Adrenal gland (tissue), 5 donors: ENCODE measurements at regions not wholly inside any gene's neighbourhood (a gene's known extent, or its start where the extent isn't known, plus 50 kb on each side); places are given as distances from the start of the nearest gene placed in this dataset.

Experiments
- POLR2A ChIP-seq, 2 donors: fragments of 450-650 bp; IDR thresholded peaks; one replicate each; pipeline ENCODE4 v1.6.1; 2017; ENCODE audit warnings: antibody characterized with exemption in 2 of 2, mild to moderate bottlenecking in 2 of 2, moderate library complexity in 1 of 2
- TF ChIP-seq, protein P1 (sequence below), 6 experiments: fragments of 450-650 bp in 4 of 6; fragments of 200-600 bp in 2 of 6; sonication (generic) in 1 of 6; IDR thresholded peaks; 1 replicate in 5 of 6; 2 replicates in 1 of 6; pipeline versions ENCODE4 v1.5.1 to v1.8.0; 2016 to 2021; ENCODE audit warnings: antibody characterized with exemption in 6 of 6, mild to moderate bottlenecking in 2 of 6, moderate library complexity in 1 of 6
- donor health status: DM: no; HTN: no; CAD: no.

- TF ChIP-seq, protein P1, sequence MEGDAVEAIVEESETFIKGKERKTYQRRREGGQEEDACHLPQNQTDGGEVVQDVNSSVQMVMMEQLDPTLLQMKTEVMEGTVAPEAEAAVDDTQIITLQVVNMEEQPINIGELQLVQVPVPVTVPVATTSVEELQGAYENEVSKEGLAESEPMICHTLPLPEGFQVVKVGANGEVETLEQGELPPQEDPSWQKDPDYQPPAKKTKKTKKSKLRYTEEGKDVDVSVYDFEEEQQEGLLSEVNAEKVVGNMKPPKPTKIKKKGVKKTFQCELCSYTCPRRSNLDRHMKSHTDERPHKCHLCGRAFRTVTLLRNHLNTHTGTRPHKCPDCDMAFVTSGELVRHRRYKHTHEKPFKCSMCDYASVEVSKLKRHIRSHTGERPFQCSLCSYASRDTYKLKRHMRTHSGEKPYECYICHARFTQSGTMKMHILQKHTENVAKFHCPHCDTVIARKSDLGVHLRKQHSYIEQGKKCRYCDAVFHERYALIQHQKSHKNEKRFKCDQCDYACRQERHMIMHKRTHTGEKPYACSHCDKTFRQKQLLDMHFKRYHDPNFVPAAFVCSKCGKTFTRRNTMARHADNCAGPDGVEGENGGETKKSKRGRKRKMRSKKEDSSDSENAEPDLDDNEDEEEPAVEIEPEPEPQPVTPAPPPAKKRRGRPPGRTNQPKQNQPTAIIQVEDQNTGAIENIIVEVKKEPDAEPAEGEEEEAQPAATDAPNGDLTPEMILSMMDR (IDR thresholded peaks at IDR 0.05), result no peak
- no peak for TF ChIP-seq POLR2A (IDR thresholded peaks at IDR 0.05)
These were observed 134.6 kb downstream of the CCDC34 start for GRCh38 chr11:27228232-27228905.
